ENCODE measurements at regions not wholly inside any gene's neighbourhood (a gene's known extent, or its start where the extent isn't known, plus 50 kb on each side); places are given as distances from the start of the nearest gene placed in this dataset.

DNA sequence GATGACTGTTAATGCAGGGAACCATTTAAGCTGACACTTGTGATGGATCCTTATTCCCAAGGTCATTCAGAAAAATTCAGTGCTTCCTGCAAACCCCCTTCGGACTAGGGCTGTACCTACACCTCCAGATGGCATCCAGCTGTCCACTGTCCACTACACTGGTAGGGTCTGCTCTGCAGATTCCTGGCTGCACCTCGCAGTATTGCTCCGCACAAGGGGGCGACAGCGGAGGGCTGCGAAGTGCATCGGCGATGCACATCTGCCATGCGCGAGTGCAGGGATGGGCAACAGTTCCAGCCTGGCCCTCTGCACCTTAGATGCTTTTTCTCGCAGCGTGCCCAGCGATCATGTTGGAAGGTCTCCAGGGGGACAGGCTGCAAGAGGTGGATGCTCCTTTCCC lies 55.5 kb downstream of the KCNA5 start:
- TF ChIP-seq, protein P1, sequence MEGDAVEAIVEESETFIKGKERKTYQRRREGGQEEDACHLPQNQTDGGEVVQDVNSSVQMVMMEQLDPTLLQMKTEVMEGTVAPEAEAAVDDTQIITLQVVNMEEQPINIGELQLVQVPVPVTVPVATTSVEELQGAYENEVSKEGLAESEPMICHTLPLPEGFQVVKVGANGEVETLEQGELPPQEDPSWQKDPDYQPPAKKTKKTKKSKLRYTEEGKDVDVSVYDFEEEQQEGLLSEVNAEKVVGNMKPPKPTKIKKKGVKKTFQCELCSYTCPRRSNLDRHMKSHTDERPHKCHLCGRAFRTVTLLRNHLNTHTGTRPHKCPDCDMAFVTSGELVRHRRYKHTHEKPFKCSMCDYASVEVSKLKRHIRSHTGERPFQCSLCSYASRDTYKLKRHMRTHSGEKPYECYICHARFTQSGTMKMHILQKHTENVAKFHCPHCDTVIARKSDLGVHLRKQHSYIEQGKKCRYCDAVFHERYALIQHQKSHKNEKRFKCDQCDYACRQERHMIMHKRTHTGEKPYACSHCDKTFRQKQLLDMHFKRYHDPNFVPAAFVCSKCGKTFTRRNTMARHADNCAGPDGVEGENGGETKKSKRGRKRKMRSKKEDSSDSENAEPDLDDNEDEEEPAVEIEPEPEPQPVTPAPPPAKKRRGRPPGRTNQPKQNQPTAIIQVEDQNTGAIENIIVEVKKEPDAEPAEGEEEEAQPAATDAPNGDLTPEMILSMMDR (IDR thresholded peaks at IDR 0.05): no peak
- TF ChIP-seq POLR2AphosphoS5 (IDR thresholded peaks at IDR 0.05) (no peak), POLR2A (IDR thresholded peaks at IDR 0.05) (no peak)

All from sigmoid colon (tissue), 4 donors.